Right lobe of liver (tissue), 4 donors: ENCODE measurements at regions not wholly inside any gene's neighbourhood (a gene's known extent, or its start where the extent isn't known, plus 50 kb on each side); places are given as distances from the start of the nearest gene placed in this dataset.

Experiments used
- CTCF ChIP-seq, 4 donors: fragments of 200-600 bp in 3 of 4; fragments of 450-650 bp in 1 of 4; IDR thresholded peaks; one replicate each; pipeline versions ENCODE4 v1.5.1 to v1.8.0; 2016 to 2022; ENCODE audit warnings: antibody characterized with exemption in 4 of 4, mild to moderate bottlenecking in 2 of 4
- POLR2A ChIP-seq: fragments of 450-650 bp; IDR thresholded peaks from one replicate; pipeline ENCODE4 v1.6.1; 2017; ENCODE audit warnings: antibody characterized with exemption, mild to moderate bottlenecking
- donor health status: DM: no; HTN: no; CAD: no.
- donor health status: DM: no; HTN: no; CAD: no.
- donor health status: DM: no; HTN: yes; CAD: no.

DNA sequence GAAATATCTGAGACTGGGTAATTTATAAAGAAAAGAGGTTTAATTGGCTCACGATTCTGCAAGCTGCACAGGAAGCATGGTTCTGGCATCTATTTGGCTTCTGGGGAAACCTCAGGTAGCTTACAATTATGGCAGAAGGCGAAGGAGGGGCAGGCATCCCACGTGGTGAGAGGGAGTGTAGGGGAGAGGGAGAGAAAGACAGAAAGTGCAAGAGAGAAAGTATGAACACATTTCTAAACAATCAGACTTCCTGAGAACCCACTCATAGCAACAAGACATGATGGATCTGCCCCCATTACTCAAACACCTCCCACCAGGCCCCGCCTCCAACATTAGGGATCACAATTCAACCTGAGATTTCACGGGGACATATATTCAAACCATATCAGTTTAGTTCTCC lies 107.4 kb downstream of the PERP start:
- TF ChIP-seq CTCF (IDR thresholded peaks at IDR 0.05) (no peak), POLR2A (no peak)
